GM18520 (cell line): ENCODE measurements at regions not wholly inside any gene's neighbourhood (a gene's known extent, or its start where the extent isn't known, plus 50 kb on each side); places are given as distances from the start of the nearest gene placed in this dataset.
A peak's percentile ranks its signal among the peaks of the same experiment; 100 is the strongest.

ENCODE experiments used
- ATAC-seq: cut with Tn5 transposase; IDR thresholded peaks from one replicate; pipeline ENCODE4 v1.9.1; 2021; ENCODE audit not compliant: unreplicated experiment

GRCh38 chr6:113317891-113318574 lies 539.1 kb upstream of the MARCKS start:
- no peak for ATAC-seq

GRCh38 chr6:113318575-113318917 lies 538.6 kb upstream of the MARCKS start:
- no peak for ATAC-seq

- ATAC-seq, result no peak
Measured at GRCh38 chr6:113320653-113321052, 536.5 kb upstream of the MARCKS start.

GRCh38 chr6:113326781-113327180 lies 530.4 kb upstream of the MARCKS start:
- no peak for ATAC-seq

GRCh38 chr6:113328886-113329381 lies 528.2 kb upstream of the MARCKS start:
- ATAC-seq, result no peak

- ATAC-seq, result no peak
Measured at GRCh38 chr6:113329942-113330635, 527.1 kb upstream of the MARCKS start.

- ATAC-seq, result no peak
Measured at GRCh38 chr6:113330636-113330946, 526.6 kb upstream of the MARCKS start.

- ATAC-seq, result no peak
Measured at GRCh38 chr6:113331021-113331420, 526.1 kb upstream of the MARCKS start.

- no peak for ATAC-seq
Measured at GRCh38 chr6:113338644-113339043, 518.5 kb upstream of the MARCKS start.

GRCh38 chr6:113339209-113339608 lies 517.9 kb upstream of the MARCKS start:
- no peak for ATAC-seq

- peak; percentile 67 for ATAC-seq
Measured at GRCh38 chr6:113340371-113340770, 516.8 kb upstream of the MARCKS start.

- ATAC-seq, result no peak
Measured at GRCh38 chr6:113343940-113344339, 513.2 kb upstream of the MARCKS start.

- ATAC-seq, result no peak
Measured at GRCh38 chr6:113344969-113345368, 512.2 kb upstream of the MARCKS start.

- ATAC-seq, result no peak
Measured at GRCh38 chr6:113347436-113347835, 509.7 kb upstream of the MARCKS start.

GRCh38 chr6:113350461-113350860 lies 506.7 kb upstream of the MARCKS start:
- no peak for ATAC-seq

GRCh38 chr6:113351173-113351834 lies 505.8 kb upstream of the MARCKS start:
- no peak for ATAC-seq

GRCh38 chr6:113352029-113352801 lies 504.9 kb upstream of the MARCKS start:
- ATAC-seq, result no peak

- no peak for ATAC-seq
Measured at GRCh38 chr6:113352831-113353230, 504.3 kb upstream of the MARCKS start.

GRCh38 chr6:113353392-113353791 lies 503.8 kb upstream of the MARCKS start:
- ATAC-seq, result no peak

- no peak for ATAC-seq
Measured at GRCh38 chr6:113354204-113354895, 502.8 kb upstream of the MARCKS start.

- no peak for ATAC-seq
Measured at GRCh38 chr6:113356139-113356538, 501.0 kb upstream of the MARCKS start.
